GM19452 (cell line): ENCODE measurements at regions not wholly inside any gene's neighbourhood (a gene's known extent, or its start where the extent isn't known, plus 50 kb on each side); places are given as distances from the start of the nearest gene placed in this dataset.
"Not testable (repeated sequence)": the region's sequence is repeated elsewhere in the genome, so short reads cannot be mapped to it uniquely, and the experiment has no call there.

Experiments
- ATAC-seq: cut with Tn5 transposase; IDR thresholded peaks from one replicate; pipeline ENCODE4 v1.9.1; 2021; ENCODE audit not compliant: unreplicated experiment

GRCh38 chr17:72385475-72385874 is 264.7 kb downstream of the SOX9 start:
- ATAC-seq = no peak

DNA sequence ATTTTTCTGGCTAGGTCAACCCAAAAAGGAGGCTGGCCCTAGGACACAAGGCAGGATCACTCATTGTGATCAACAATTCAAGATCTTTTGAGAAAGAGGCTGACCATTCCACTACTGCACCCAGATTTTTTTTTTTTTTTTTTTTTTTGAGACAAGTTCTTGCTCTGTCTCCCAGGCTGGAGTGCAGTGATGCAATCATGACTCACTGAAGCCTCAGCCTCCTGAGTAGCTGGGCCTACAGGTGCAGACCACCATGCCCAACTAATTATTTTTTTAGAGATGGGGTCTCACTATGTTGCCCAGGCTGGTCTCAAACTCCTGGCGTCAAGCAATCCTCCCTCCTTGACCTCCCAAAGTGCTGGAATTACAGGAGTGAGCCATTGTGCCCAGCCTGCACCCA is 265.4 kb downstream of the SOX9 start:
- ATAC-seq = not testable (repeated sequence)

DNA sequence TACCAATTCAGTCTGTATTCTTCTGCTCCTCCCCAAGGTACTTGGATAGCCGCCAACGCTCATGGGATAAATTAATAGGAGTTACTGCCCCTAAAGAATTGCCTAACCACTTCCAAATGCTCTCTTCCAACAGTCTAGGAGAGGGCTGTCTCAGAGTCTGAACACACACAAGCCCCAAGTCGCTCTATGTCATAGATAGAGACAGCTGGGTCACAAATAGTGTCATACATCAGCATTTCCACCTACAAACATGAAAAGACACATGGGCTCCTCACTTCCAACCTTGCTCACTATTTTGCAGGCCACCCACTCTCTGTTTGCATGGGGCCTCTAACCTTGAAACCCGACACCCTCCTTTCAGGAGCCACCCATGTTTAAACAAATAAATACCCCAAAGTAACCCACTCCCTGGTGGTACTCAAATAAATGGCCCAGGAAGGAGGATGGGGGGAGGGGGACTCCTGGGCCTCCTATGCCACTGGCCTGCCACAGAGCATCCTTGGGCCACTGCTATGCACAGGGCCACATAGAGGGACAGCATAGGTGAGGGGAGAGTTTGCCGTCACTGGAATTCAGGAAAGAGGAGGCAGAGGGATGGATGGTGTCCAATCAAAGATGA is 265.9 kb downstream of the SOX9 start:
- ATAC-seq = no peak

GRCh38 chr17:72387487-72387886 is 266.7 kb downstream of the SOX9 start:
- ATAC-seq = no peak

- no peak for ATAC-seq
Observed at GRCh38 chr17:72387969-72388368, 267.1 kb downstream of the SOX9 start.

GRCh38 chr17:72388765-72389473 is 268.1 kb downstream of the SOX9 start:
- peak; percentile 63 for ATAC-seq

DNA sequence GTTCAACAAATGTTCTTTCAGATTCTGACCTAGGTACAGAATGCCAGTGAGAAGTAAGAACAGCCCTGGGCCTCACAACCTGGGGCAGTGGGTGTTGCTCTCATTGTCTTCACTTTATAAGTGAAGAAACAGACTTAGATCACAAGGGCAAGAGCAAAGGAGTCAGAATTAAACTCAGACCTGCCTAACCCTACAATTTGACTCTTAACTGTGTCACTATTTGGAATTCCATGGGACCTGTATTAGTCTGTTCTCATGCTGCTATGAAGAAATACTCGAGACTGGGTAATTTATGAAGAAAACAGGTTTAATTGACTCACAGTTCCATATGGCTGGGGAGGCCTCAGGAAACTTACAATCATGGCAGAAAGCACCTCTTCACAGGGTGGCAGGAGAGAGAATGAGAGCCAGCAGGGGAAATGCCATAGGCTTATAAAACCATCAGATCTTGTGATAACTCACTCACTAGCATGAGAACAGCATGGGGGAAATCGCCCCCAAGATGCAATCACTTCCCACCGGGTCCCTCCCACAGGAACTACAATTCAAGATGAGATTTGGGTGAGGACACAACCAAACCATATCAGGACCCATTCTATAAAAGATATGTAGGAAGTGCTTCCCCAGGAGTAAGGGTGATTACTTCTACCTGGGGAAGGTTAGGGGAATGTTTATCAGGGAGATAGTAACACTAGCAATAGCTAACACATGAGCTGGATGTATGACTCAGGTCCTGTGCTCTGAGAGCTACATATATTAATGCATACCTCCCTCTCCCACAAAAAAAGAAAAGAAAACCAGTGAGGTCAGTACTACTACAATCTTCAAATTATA is 270.1 kb downstream of the SOX9 start:
- no peak for ATAC-seq

DNA sequence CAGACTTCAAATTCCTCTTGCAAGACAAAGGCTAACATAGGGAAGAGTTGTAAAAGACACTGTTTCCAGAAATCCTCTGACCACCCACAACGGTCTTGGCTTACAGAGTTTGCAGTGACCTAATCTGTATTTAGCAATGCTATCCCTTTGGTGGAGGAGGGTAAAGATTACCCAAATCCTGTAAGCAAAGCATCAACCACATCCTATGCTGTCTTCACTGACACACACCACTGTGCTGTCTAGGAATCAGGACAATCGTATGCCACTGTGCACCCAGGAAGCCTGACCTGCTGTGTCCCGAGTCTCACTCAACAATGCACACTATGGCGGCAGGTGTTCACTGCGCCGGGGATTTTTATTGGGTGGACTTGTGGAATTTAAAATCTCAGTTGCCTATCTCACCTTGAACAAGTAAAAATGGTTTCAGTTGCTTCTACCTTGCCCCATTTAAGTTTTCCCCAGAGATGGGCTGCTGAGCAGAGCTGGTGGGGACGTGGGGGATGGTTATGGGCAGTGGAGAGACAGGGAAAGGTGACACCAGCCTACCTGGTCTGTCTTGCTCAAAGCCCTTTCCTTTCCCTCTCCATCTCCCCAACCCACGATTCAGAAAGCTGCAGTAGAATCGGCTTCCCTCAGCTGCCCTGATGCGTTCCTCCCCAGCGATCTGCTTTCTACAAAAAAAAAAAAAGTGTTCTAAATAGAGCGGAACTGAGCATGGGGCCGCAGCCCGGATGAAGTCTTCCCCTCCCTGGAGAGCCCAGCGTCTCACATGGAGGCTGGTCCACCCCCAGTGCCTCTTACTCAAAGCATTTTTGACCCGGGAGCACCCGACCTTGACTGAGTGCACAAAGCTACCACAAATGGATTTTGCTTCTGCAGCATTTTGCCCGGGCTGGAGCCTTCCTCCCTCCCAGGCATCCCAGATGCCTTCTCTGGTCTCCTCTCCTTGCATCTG is 271.5 kb downstream of the SOX9 start:
- ATAC-seq = no peak

GRCh38 chr17:72393553-72393952 is 272.7 kb downstream of the SOX9 start:
- ATAC-seq = no peak

DNA sequence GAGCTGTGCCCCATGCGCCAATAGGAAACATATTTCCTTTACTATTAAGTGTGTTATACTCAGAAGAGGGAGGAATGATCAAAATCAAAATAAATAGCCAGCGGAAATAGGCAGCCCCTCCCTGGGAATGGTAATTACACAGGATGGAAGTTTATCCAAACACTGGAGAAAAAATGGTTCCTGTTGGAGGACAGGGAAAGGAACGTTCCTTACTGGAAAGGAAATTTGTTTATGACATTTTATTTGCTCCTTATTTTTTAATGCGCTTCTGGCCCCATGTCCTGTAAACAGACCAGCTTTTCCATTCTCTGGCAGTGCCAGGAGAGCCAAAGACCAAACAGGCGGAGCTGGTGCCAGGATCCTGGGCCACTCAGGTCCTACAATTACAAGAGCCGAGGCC is 273.7 kb downstream of the SOX9 start:
- ATAC-seq = no peak

DNA sequence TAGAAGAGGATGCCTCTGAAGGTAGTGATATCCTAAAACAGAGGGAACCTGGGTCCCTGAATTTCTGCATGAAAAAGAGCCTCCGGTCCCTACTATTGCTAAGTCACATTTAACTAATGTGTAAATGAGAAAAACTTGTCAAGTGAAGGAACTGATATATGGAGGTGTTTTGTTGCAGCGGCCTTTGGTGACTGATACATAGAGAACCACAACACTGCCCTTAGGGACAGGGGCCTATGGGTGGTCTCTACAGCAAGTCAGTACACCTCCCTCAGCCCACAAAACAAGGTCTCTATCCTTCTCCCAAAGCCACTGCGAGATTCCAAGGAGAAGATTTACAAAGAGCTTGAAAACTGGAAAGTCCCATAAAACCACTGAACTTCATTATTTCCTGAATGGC is 275.3 kb downstream of the SOX9 start:
- no peak for ATAC-seq

DNA sequence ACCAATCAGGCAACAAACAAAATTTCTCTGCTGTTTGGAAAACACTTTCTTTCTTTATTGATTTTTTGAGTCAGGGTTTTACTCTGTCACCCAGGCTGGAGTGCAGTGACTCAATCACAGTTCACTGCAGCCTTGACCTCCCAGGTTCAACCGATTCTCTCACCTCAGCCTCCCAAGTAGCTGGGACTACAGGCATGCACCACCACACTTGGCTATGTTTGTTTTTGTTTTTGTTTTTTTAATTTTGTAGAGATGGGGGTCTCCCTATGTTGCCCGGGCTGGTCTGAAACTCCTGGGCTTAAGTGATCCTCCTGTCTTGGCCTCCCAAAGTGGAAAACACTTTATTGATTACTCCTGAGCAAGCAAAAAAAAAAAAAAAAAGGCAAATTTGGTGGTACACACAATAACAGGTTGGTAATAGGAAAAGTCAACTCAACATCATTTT is 276.4 kb downstream of the SOX9 start:
- ATAC-seq = no peak

GRCh38 chr17:72397687-72398086 is 276.9 kb downstream of the SOX9 start:
- ATAC-seq = no peak

- no peak for ATAC-seq
Observed at GRCh38 chr17:72399023-72399607, 278.3 kb downstream of the SOX9 start.

DNA sequence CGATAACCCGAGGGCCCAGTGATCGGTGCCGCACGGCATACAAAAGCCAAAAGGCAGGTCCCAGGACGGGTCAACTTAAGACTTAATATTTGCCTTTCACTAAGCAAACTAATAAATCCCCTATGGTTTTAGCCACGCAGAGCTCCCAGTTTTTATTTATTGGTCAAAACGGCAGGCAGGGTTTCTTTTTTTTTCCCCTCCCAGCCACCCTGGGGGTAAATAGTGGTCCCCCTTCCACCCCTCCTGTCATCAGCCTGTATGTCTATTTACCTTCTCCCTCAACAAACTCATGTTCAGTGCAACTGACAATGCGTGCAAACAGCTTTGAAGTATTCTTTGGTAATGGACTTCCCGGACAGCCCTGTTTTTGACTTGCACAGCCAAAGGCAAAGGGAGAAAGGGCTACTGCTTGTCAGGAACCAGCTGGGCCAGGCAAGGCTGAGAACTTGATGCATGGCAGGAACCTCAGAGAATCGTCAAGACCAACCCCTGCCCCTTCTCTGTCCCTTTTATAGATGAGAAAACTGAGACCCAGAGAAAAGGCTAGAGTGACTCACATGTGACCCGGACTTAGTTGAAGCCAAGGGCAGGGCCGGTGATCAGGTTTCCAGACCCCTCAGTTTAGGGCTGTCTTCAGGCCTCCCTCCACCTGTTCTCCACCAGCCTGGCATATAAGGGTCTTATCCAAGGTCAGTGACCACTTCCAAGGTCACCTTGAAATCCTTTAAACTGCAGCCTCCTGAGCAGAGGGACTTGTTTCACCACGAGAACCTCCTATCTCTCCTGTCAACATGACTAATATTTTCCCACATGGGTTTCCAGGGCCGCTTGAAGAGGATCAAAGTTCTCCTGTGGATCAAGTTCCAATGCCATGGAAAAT is 279.0 kb downstream of the SOX9 start:
- no peak for ATAC-seq

DNA sequence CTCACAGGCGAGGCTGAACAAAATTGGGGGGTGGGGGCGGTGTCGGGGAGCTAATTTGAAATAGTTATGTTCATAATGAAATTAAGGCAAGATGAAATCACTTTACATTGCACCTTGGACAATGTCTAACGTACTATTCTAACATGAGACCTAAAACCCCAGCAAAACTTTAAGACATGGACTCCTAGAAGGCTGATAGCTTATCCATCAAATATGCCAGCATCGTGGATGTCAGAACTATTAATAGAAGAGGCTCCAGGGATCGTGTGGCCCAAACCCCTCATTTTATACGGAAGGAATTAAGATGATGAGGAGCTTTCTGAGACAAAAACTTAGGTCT is 279.6 kb downstream of the SOX9 start:
- ATAC-seq = no peak

DNA sequence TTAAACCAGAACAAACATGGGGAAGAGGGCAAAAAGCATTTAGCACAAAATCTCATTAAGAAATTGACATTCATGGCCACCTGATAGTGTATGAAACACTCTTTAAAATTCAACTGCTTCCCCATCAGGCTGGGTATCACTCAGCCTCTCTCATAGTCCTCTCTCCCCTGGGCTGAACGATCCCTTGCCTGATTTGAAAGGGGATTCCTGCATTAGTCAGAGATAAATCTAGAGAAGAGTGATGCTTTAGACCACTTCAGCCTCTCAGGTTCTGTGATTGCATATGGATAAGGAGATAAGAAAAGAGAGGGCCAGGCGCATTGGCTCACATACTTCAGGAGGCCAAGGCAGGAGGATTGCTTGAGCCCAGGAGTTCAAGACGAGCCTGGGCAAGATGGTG is 280.0 kb downstream of the SOX9 start:
- ATAC-seq = no peak

DNA sequence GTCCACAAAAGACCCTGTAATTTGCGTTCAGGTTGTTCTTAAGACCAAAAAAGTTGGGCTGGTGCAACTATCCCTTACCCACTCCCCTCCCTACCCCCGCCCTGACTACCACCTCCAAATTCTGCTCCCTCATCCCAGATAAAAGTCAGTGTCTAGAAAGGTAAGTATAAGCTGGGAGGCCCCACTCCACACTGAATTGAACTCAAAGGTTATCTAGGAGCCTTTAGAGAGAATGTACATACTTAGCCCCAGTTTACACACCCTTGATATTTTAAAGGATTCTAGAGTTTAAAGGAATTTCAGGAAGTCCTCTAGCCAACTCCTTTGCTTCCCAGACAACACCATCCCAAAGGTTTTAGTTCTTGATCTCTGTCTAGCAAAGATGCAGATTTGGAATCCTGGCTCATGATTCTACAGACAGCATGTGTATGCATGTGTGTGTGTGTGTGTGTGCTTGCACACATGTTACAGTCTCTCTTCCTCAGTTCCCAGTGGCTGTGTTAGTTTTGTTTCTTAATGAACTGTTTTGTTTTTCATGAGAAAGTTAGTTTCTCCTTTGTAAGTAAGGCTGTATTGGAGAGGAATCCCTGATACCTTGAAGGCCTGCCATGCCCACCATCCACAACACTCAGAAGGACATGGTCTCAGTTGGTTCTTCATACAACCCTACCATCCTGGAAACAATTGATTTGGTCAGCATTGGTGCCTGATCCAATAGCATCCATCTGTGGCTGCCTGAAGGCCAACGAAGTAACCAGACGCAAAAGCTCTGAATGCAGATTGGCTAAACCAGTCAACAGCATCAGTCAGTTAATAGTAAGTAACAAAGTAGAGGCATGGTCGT is 281.3 kb downstream of the SOX9 start:
- no peak for ATAC-seq

DNA sequence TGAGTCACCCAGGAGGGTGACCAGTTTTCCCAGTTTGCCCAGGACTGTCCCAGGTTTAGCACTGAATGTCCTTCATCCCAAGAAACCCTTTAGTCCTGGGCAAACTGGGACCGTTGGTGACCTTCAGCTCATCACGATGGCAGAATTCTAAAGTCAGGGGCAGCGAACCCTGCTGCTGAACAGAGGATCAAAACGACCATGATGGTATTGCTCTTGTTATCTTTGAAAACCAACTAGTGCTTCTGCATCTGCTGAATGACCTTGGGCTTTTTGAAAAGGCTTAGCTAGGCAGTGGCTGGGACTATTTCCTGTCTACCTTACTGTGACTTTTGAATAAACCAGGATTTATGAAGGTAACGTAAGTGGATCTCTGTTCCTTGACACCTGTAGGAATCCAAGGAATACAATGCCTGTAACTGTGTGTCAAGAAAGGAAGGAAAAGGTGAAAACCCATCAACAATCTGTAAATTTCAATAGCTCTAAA is 281.9 kb downstream of the SOX9 start:
- ATAC-seq = no peak
